ENCODE measurements at regions not wholly inside any gene's neighbourhood (a gene's known extent, or its start where the extent isn't known, plus 50 kb on each side); places are given as distances from the start of the nearest gene placed in this dataset.

DNA sequence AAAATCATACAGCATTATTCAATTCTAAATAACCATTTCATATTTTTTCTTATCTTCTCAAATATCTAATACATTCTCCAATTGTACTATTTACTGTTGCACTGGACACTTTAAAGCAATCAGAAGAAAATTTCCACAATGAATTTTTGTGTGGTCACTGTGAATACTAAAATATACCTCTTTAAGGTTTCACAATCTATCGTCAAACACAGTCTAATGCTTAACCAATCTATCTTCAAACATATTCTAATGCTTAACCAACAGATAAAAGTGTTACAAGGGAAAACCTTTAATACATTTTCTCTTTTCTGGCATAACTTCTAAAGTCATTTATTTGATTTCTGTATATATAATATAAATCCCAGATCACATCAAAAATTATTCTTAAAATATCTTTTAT, 2035.5 kb upstream of the CDH6 start:
- Histone ChIP-seq H4K5ac (ENCODE audit: insufficient read length, low read depth, low read length) (no peak overlapping the region), H3K27me3 (replicated peaks in 1 of 4; ENCODE audit: control insufficient read depth in 3 of 4, extremely low read depth in 1 of 4, insufficient read depth in 3 of 4, low read length in 3 of 4) (no peaks in the 10 kb centered on the region), H2AFZ (ENCODE audit: low read length) (no peak overlapping the region), H2BK20ac (ENCODE audit: low read length) (no peak overlapping the region), H3K56ac (replicated peaks; ENCODE audit: insufficient read length, low read depth, low read length) (no peak overlapping the region), H2BK15ac (ENCODE audit: low read length) (no peak overlapping the region), H4K8ac (ENCODE audit: extremely low read depth, insufficient read depth, low read length) (no peak overlapping the region), H3K23me2 (ENCODE audit: low read depth, low read length) (no peaks in the 10 kb centered on the region), H3K4me2 (ENCODE audit: insufficient read depth in 1 of 2, low read depth in 2 of 2, low read length in 2 of 2) (no peak overlapping the region), H3K79me2 (ENCODE audit: control insufficient read depth in 1 of 2, insufficient read depth in 2 of 2, low read length in 2 of 2) (no peaks in the 10 kb centered on the region), H2BK12ac (ENCODE audit: low read depth, low read length) (no peak overlapping the region), H3K23ac (ENCODE audit: insufficient read length) (no peak overlapping the region), H3K18ac (ENCODE audit: extremely low read depth, low read length) (no peak overlapping the region), H3K4ac (replicated peaks; ENCODE audit: insufficient read length, low read depth, low read length) (no peak overlapping the region), H4K91ac (replicated peaks; ENCODE audit: insufficient read length, low read length) (no peak overlapping the region), H4K20me1 (replicated peaks in 1 of 2; ENCODE audit: control insufficient read depth in 1 of 2, insufficient read depth in 2 of 2, low read length in 2 of 2) (no peaks in the 10 kb centered on the region), H3K9ac (replicated peaks in 1 of 4; ENCODE audit: extremely low read depth in 1 of 4, low read depth in 3 of 4, low read length in 3 of 4) (no peak overlapping the region), H3K4me1 (replicated peaks in 1 of 4; ENCODE audit: control insufficient read depth in 3 of 4, insufficient read depth in 4 of 4, low read length in 3 of 4) (no peaks in the 10 kb centered on the region; a peak in 1 of 7 replicates), H3K36me3 (ENCODE audit: control insufficient read depth in 2 of 4, insufficient read depth in 4 of 4, low read length in 3 of 4) (no peaks in the 10 kb centered on the region), H2BK120ac (replicated peaks; ENCODE audit: low read depth, low read length) (no peak overlapping the region), H3K4me3 (ENCODE audit: extremely low read depth in 1 of 4, insufficient read depth in 2 of 4, low read depth in 3 of 4, low read length in 4 of 4) (no peak overlapping the region), H3K27ac (ENCODE audit: low read depth, low read length) (no peak overlapping the region), H2BK5ac (ENCODE audit: low read depth, low read length) (no peak overlapping the region), H3K79me1 (ENCODE audit: low read depth, low read length) (no peaks in the 10 kb centered on the region), H3K9me3 (ENCODE audit: insufficient read depth in 2 of 2, low read depth in 1 of 2, low read length in 1 of 2) (no peaks in the 10 kb centered on the region), H3K14ac (ENCODE audit: insufficient read length) (no peak overlapping the region), H2AK5ac (ENCODE audit: low read depth, low read length) (no peak overlapping the region)
- CTCF ChIA-PET (ENCODE audit: partially characterized antibody), result no interaction called here
- no peak for DNase-seq (ENCODE audit: low read depth in 1 of 2, low spot score in 2 of 2)
- POLR2A ChIA-PET (ENCODE audit: partially characterized antibody), result no interaction called here
- 88% methylated on average over 1 of the region's 1 CpG; no CpG with 5 or more reads in 1 of the 2 experiments for WGBS, 2 experiments (ENCODE audit: extremely low coverage in 1 of 2, insufficient coverage in 1 of 2, insufficient read length in 1 of 2, insufficient replicate concordance in 2 of 2, low coverage in 1 of 2, low lambda C conversion rate in 2 of 2, missing lambda C conversion rate in 1 of 2)
- FAIRE-seq, result no peak
- TF ChIP-seq TCF12 (IDR thresholded peaks at IDR 0.05; ENCODE audit: low read depth, low read length) (no peak), SP1 (IDR thresholded peaks at IDR 0.05; ENCODE audit: low read depth, low read length) (no peak), POLR2AphosphoS5 (IDR thresholded peaks at IDR 0.05; ENCODE audit: low read depth, low read length) (no peak), BRCA1 (IDR thresholded peaks at IDR 0.05; ENCODE audit: low read depth, low read length) (no peak), RXRA (IDR thresholded peaks at IDR 0.05; ENCODE audit: insufficient read depth, low read depth, low read length) (no peak), TAF1 (IDR thresholded peaks at IDR 0.05; ENCODE audit: low read depth, low read length) (no peak), SAP30 (IDR thresholded peaks at IDR 0.05; ENCODE audit: insufficient read depth, insufficient replicate concordance, low read length) (no peak), CHD2 (IDR thresholded peaks at IDR 0.05; ENCODE audit: low read length) (no peak), ZNF274 (IDR thresholded peaks at IDR 0.05; ENCODE audit: borderline replicate concordance, extremely low read depth, low read length) (no peak)

Data from H1 (cell line).